ENCODE measurements at regions not wholly inside any gene's neighbourhood (a gene's known extent, or its start where the extent isn't known, plus 50 kb on each side); places are given as distances from the start of the nearest gene placed in this dataset.

DNA sequence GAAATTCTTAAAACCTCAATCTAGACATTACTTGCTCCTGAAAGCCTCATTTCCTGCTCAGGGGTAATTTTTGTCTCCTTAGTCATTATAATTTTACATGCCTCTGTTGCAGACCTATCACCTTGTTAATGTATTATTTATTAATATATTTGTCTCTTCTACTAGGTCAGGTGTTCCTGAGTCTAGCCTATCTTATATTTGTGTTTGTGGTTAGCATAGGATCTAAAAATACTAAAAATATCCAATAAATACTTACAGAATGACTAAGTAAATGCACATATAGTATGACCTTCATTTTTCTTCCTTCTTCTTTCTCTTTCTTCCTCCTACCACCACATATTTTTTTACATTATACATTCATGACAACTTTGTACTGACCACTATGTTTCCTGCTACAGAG is 268.9 kb upstream of the HS3ST5 start:
- TF ChIP-seq GMEB1 (CRISPR knock-in tag; IDR thresholded peaks at IDR 0.05; ENCODE audit: borderline replicate concordance) (no peak), ZNF44 (CRISPR knock-in tag; IDR thresholded peaks at IDR 0.05) (no peak), MBD4 (IDR thresholded peaks at IDR 0.05; ENCODE audit: borderline replicate concordance, low read length) (no peak), RAD21 (CRISPR knock-in tag; IDR thresholded peaks at IDR 0.05) (no peak), SP2 (CRISPR knock-in tag; IDR thresholded peaks at IDR 0.05) (no peak), ZNF800 (CRISPR knock-in tag; IDR thresholded peaks at IDR 0.05) (no peak), HNF1A (IDR thresholded peaks at IDR 0.05; ENCODE audit: low read depth) (no peak), HNF1A (CRISPR knock-in tag; IDR thresholded peaks at IDR 0.05; ENCODE audit: borderline replicate concordance) (no peak), ZNF274 (CRISPR knock-in tag; IDR thresholded peaks at IDR 0.05) (no peak), FOXO4 (CRISPR knock-in tag; conservative IDR thresholded peaks at IDR 0.05) (no peak), NFE2 (CRISPR knock-in tag; IDR thresholded peaks at IDR 0.05) (no peak), PHF8 (CRISPR knock-in tag; IDR thresholded peaks at IDR 0.05) (no peak), ZBTB49 (CRISPR knock-in tag; IDR thresholded peaks at IDR 0.05; ENCODE audit: borderline replicate concordance) (no peak)
- TF ChIP-seq, protein P1, sequence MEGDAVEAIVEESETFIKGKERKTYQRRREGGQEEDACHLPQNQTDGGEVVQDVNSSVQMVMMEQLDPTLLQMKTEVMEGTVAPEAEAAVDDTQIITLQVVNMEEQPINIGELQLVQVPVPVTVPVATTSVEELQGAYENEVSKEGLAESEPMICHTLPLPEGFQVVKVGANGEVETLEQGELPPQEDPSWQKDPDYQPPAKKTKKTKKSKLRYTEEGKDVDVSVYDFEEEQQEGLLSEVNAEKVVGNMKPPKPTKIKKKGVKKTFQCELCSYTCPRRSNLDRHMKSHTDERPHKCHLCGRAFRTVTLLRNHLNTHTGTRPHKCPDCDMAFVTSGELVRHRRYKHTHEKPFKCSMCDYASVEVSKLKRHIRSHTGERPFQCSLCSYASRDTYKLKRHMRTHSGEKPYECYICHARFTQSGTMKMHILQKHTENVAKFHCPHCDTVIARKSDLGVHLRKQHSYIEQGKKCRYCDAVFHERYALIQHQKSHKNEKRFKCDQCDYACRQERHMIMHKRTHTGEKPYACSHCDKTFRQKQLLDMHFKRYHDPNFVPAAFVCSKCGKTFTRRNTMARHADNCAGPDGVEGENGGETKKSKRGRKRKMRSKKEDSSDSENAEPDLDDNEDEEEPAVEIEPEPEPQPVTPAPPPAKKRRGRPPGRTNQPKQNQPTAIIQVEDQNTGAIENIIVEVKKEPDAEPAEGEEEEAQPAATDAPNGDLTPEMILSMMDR (CRISPR knock-in tag; IDR thresholded peaks at IDR 0.05) = no peak

All from HepG2 (cell line).